ENCODE measurements at regions not wholly inside any gene's neighbourhood (a gene's known extent, or its start where the extent isn't known, plus 50 kb on each side); places are given as distances from the start of the nearest gene placed in this dataset.

- TF ChIP-seq CTCF (IDR thresholded peaks at IDR 0.05 in 4 of 5, conservative IDR thresholded peaks at IDR 0.05 in 1 of 5) (no peak), POLR2A (IDR thresholded peaks at IDR 0.05) (no peak)
These were observed 163.8 kb upstream of the CMC1 start for GRCh38 chr3:28077572-28077971.

Data from gastrocnemius medialis (tissue), 4 donors.